PC-3 (cell line): ENCODE measurements at regions not wholly inside any gene's neighbourhood (a gene's known extent, or its start where the extent isn't known, plus 50 kb on each side); places are given as distances from the start of the nearest gene placed in this dataset.

Experiments used
- EZH2 ChIP-seq: fragments of 300-600 bp; sonication (generic); IDR thresholded peaks from one replicate; pipeline ENCODE4 v1.6.1; 2017; ENCODE audit warnings: antibody characterized with exemption, mild to moderate bottlenecking, low read length; ENCODE audit not compliant: unreplicated experiment
- TF ChIP-seq, protein P1 (sequence below): fragments of 300-600 bp; sonication (generic); conservative IDR thresholded peaks from 2 replicates; pipeline ENCODE4 v1.5.1; 2017; ENCODE audit warnings: antibody characterized with exemption, low read depth, mild to moderate bottlenecking, low read length

DNA sequence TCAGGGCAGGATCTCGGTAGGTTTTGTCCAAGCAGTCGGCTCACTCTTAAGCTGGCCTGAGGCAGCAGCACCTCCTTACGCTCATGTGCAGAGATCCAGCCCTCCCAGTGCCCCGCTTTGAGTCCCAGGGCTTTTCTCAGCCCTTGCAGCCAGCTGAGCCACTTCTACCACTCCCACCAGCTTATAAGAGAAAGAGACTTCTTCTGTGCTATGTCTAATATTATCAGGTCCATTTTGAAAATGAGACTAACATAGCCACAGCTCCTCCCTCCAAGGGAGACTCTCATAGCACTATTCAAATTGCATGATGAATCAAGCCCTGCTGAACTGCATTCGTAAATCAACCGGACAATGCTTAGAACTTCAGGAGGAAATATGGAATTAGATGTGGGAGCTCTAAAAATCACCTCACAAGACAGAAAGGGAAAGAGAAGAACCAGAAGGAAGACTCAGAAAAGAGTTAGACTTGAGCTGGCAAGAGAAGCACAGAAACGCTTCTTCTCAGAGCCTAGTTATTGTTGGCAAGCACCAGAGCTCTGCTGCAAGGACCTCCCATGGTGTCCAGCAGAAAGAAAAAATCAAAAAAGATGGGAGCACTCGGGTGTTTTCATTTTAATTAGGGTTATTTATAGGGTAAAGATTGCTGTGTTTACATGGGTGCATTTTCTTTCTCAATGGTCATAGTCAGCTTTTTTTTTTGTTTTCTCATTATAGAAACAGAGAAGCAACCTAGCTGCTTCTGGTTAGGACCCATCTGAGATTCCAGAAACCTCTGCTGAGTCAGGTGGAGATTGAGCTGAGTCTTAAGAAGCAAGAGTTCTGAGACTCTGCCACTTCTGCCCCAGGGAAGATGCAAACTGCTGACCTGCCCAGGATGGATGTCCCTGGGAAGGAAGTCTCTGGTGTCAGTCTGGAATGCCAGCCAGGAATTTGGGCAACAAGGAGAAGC lies 181.4 kb downstream of the ETS1 start:
- TF ChIP-seq, protein P1, sequence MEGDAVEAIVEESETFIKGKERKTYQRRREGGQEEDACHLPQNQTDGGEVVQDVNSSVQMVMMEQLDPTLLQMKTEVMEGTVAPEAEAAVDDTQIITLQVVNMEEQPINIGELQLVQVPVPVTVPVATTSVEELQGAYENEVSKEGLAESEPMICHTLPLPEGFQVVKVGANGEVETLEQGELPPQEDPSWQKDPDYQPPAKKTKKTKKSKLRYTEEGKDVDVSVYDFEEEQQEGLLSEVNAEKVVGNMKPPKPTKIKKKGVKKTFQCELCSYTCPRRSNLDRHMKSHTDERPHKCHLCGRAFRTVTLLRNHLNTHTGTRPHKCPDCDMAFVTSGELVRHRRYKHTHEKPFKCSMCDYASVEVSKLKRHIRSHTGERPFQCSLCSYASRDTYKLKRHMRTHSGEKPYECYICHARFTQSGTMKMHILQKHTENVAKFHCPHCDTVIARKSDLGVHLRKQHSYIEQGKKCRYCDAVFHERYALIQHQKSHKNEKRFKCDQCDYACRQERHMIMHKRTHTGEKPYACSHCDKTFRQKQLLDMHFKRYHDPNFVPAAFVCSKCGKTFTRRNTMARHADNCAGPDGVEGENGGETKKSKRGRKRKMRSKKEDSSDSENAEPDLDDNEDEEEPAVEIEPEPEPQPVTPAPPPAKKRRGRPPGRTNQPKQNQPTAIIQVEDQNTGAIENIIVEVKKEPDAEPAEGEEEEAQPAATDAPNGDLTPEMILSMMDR: no peak
- no peak for TF ChIP-seq EZH2
